Sigmoid colon (tissue), 6 donors: ENCODE measurements at regions not wholly inside any gene's neighbourhood (a gene's known extent, or its start where the extent isn't known, plus 50 kb on each side); places are given as distances from the start of the nearest gene placed in this dataset.

ENCODE experiments used
- DNase-seq: peaks from one replicate; pipeline ENCODE4 v3.0.0-alpha.2; 2019
- H3K27ac ChIP-seq, 4 donors: fragments of 200-600 bp; sonication (generic); one replicate each; pipeline ENCODE4 v1.5.1; 2016 to 2019; ENCODE audit warnings: mild to moderate bottlenecking in 1 of 4
- H3K27me3 ChIP-seq, 3 donors: fragments of 200-600 bp; sonication (generic); one replicate each; pipeline ENCODE4 v1.5.1; 2019; ENCODE audit warnings: mild to moderate bottlenecking in 1 of 3
- H3K36me3 ChIP-seq, 4 donors: fragments of 200-600 bp; sonication (generic); one replicate each; pipeline ENCODE4 v1.5.1; 2016 to 2019
- H3K4me1 ChIP-seq, 4 donors: fragments of 200-600 bp; sonication (generic); one replicate each; pipeline ENCODE4 v1.5.1; 2017 to 2019
- H3K4me3 ChIP-seq, 4 donors: fragments of 200-600 bp; sonication (generic); one replicate each; pipeline ENCODE4 v1.5.1; 2017 to 2019; ENCODE audit warnings: mild to moderate bottlenecking in 2 of 4, moderate library complexity in 1 of 4
- H3K9me3 ChIP-seq, 4 donors: fragments of 200-600 bp in 3 of 4; sonication (generic) in 3 of 4; one replicate each; pipeline versions ENCODE4 v1.5.1 to v1.6.1; 2013 to 2019
- EP300 ChIP-seq, 4 donors: sonication (generic); formaldehyde crosslinking; IDR thresholded peaks; one replicate each; pipeline ENCODE4 v1.6.1; 2017; ENCODE audit warnings: antibody characterized with exemption in 4 of 4
- POLR2A ChIP-seq, 2 donors: fragments of 450-650 bp; IDR thresholded peaks; one replicate each; pipeline ENCODE4 v1.6.1; 2016; ENCODE audit warnings: antibody characterized with exemption in 2 of 2, mild to moderate bottlenecking in 2 of 2, moderate library complexity in 2 of 2
- POLR2AphosphoS5 ChIP-seq, 4 donors: sonication (generic); formaldehyde crosslinking; IDR thresholded peaks; one replicate each; pipeline ENCODE4 v1.6.1; 2017; ENCODE audit warnings: antibody characterized with exemption in 4 of 4
- WGBS, 2 donors: extraction: QIAGEN DNeasy Blood & Tissue Kit; methylation state at CpG; one replicate each; pipeline ENCODE4 v1.1.7; 2013; 5-methylcytosine and 5-hydroxymethylcytosine counted together
- intact Hi-C: fragments of 100-400 bp; cut with DNase I; formaldehyde crosslinking; loops from one replicate; pipeline ENCODE4 v1.15.1; 2023
- TF ChIP-seq, protein P1 (sequence below), 4 experiments: fragments of 450-650 bp in 3 of 4; fragments of 200-600 bp in 1 of 4; IDR thresholded peaks; one replicate each; pipeline ENCODE4 v1.5.1; 2016 to 2019; ENCODE audit warnings: antibody characterized with exemption in 4 of 4, mild to moderate bottlenecking in 3 of 4, moderate library complexity in 2 of 4
- donor health status: healthy with polysubstance abuse.
- donor health status: healthy.

DNA sequence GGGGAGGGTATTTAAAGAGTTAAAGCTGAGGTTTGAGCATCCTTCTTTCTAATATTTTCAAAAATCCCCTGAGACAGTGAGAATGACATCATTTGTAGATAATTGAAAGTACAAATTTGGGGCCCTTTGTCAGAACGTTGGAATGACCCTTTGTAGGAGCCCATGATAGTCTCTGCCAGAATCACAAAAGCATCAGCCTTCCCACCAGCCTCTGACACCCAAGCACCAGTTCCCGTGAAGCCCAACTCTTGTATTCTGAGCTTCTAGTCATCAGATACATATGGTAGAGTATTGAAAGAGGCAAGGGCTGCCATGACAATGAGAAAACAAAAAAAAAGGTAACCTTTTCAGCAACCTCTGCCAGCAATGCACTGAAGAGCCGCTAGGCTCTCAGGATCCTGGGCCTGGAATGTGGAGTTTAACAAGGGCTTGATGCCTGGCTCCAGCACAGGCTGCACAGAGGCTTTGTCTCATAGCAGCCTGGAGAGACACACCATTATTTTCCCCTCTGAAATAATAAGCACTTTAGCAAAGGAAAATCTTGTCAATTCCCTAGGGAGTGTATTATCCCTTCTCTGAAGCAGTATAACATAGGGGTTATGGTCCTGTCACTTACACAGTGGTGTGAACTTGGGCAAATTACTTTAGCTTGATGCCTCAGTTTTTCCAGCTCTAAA, 114.4 kb downstream of the ZNF608 start:
- DNase-seq, result no peak
- Histone ChIP-seq H3K4me1 (peaks cover 0 to 38% (median 20%) of the 10 kb centered on the region in 4 donors), H3K9me3 (no peaks in the 10 kb centered on the region), H3K27me3 (no peaks in the 10 kb centered on the region), H3K36me3 (no peaks in the 10 kb centered on the region), H3K27ac (no peak overlapping the region), H3K4me3 (no peak overlapping the region)
- 71 to 72% methylated on average over 3 of the region's 3 CpGs for WGBS, 2 donors
- intact Hi-C loops, result no loop called here
- TF ChIP-seq, protein P1, sequence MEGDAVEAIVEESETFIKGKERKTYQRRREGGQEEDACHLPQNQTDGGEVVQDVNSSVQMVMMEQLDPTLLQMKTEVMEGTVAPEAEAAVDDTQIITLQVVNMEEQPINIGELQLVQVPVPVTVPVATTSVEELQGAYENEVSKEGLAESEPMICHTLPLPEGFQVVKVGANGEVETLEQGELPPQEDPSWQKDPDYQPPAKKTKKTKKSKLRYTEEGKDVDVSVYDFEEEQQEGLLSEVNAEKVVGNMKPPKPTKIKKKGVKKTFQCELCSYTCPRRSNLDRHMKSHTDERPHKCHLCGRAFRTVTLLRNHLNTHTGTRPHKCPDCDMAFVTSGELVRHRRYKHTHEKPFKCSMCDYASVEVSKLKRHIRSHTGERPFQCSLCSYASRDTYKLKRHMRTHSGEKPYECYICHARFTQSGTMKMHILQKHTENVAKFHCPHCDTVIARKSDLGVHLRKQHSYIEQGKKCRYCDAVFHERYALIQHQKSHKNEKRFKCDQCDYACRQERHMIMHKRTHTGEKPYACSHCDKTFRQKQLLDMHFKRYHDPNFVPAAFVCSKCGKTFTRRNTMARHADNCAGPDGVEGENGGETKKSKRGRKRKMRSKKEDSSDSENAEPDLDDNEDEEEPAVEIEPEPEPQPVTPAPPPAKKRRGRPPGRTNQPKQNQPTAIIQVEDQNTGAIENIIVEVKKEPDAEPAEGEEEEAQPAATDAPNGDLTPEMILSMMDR (IDR thresholded peaks at IDR 0.05), result no peak
- TF ChIP-seq EP300 (IDR thresholded peaks at IDR 0.05), result no peak
- no peak for TF ChIP-seq POLR2A (IDR thresholded peaks at IDR 0.05)
- TF ChIP-seq POLR2AphosphoS5 (IDR thresholded peaks at IDR 0.05), result no peak

- intact Hi-C loops, result no loop called here
- Histone ChIP-seq H3K9me3 (no peaks in the 10 kb centered on the region), H3K27ac (no peak overlapping the region), H3K27me3 (no peaks in the 10 kb centered on the region), H3K36me3 (no peaks in the 10 kb centered on the region), H3K4me1 (peaks cover 0 to 32% (median 20%) of the 10 kb centered on the region in 4 donors), H3K4me3 (no peak overlapping the region)
- DNase-seq, result no peak
- 69 to 88% methylated on average over 5 of the region's 5 CpGs for WGBS, 2 donors
- TF ChIP-seq EP300 (IDR thresholded peaks at IDR 0.05), result no peak
- no peak for TF ChIP-seq POLR2AphosphoS5 (IDR thresholded peaks at IDR 0.05)
- TF ChIP-seq, protein P1 (IDR thresholded peaks at IDR 0.05), result no peak
- TF ChIP-seq POLR2A (IDR thresholded peaks at IDR 0.05), result no peak
Measured at GRCh38 chr5:124630767-124631704, 115.4 kb downstream of the ZNF608 start.

- peak; percentile 70 for DNase-seq
- intact Hi-C loops, result no loop called here
- H3K27ac ChIP-seq, result no peak overlapping the region
Measured at GRCh38 chr5:124628721-124629596, 117.5 kb downstream of the ZNF608 start.

More at GRCh38 chr5:124628721-124629596, 117.5 kb downstream of the ZNF608 start:
- Histone ChIP-seq H3K27me3 (no peaks in the 10 kb centered on the region), H3K4me1 (peaks cover 0 to 14% (median 6%) of the 10 kb centered on the region in 4 donors), H3K9me3 (no peaks in the 10 kb centered on the region), H3K4me3 (no peak overlapping the region), H3K36me3 (no peaks in the 10 kb centered on the region)
- no peak for TF ChIP-seq EP300 (IDR thresholded peaks at IDR 0.05)
- TF ChIP-seq, protein P1 (IDR thresholded peaks at IDR 0.05), result no peak
- no peak for TF ChIP-seq POLR2A (IDR thresholded peaks at IDR 0.05)
- TF ChIP-seq POLR2AphosphoS5 (IDR thresholded peaks at IDR 0.05), result no peak
- WGBS, 2 donors, result 87 to 88% methylated on average over 17 of the region's 17 CpGs
